ENCODE measurements at regions not wholly inside any gene's neighbourhood (a gene's known extent, or its start where the extent isn't known, plus 50 kb on each side); places are given as distances from the start of the nearest gene placed in this dataset.
"Not testable (repeated sequence)": the region's sequence is repeated elsewhere in the genome, so short reads cannot be mapped to it uniquely, and the experiment has no call there.

DNA sequence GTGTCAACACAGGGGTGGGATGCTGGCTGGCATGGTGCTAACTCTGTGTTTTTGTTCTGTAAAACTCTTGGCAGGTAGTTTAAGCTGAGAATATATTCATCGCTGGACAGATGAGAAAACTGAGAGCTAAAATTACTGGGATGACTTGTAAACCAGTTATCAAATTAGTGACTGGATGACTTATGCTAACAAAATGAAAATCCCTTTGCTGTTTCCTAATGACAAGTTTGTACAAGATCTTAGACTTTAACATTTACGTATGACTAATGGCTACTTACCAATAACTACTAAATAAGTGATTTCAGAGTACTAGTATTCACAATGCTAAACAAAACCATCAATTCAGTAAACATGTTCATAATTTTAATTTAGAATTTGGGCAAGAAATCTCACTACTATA, 854.8 kb upstream of the ARRDC3 start:
- no peak for DNase-seq

GRCh38 chr5:92222449-92222848, 839.3 kb upstream of the ARRDC3 start:
- DNase-seq: no peak

DNA sequence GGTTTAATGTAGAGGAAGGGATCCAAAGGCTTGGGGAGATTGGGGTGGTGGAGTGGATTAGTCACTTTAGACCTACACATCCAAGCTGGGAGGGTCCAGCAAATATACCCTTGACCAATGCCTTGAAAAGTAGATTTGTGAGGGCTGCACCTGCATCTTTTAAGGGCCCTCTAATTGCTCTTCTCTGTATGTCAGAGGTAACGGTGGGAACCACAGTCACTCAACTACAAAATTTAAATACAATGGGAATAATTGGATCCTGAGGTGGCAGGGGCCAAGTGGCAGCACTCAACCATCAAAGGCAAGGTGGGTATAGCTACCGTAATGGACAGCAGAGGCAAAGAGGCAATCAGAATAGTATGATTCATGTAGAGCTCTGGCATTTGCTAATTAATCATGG, 833.7 kb upstream of the ARRDC3 start:
- DNase-seq: not testable (repeated sequence)

GRCh38 chr5:92215116-92215515, 832.0 kb upstream of the ARRDC3 start:
- no peak for DNase-seq

- DNase-seq: no peak
These were observed 825.1 kb upstream of the ARRDC3 start for GRCh38 chr5:92208265-92208664.

GRCh38 chr5:92207151-92207550, 824.0 kb upstream of the ARRDC3 start:
- DNase-seq: no peak

GRCh38 chr5:92206681-92207080, 823.6 kb upstream of the ARRDC3 start:
- no peak for DNase-seq

DNA sequence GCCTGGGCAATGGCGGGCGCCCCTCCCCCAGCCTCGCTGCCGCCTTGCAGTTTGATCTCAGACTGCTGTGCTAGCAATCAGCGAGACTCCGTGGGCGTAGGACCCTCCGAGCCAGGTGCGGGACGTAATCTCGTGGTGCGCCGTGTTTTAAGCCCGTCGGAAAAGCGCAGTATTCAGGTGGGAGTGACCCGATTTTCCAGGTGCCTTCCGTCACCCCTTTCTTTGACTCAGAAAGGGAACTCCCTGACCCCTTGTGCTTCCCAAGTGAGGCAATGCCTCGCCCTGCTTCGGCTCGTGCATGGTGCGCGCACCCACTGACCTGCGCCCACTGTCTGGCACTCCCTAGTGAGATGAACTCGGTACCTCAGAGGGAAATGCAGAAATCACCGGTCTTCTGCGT, 815.9 kb upstream of the ARRDC3 start:
- not testable (repeated sequence) for DNase-seq

- DNase-seq: no peak
These were observed 798.5 kb upstream of the ARRDC3 start for GRCh38 chr5:92181656-92182055.

DNA sequence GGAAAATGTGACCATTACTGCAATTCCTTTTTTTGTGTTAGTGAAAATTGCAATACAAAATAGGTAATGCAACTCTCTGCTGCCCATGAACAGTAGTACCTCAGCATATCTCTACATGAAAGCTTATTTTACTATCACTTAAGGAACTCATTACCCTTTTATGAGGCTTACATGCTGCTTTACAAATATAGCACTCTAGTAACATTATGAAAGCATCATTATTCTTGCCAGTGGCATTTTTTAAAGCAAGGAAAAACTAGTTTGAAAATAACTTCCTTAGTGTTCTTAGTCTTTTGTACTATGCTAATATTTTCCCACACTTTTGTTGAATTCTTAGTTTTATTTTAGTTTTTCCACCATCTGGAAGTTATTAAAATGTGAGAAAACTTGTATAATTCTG, 797.3 kb upstream of the ARRDC3 start:
- no peak for DNase-seq

- DNase-seq: no peak
These were observed 796.5 kb upstream of the ARRDC3 start for GRCh38 chr5:92179651-92180050.

DNA sequence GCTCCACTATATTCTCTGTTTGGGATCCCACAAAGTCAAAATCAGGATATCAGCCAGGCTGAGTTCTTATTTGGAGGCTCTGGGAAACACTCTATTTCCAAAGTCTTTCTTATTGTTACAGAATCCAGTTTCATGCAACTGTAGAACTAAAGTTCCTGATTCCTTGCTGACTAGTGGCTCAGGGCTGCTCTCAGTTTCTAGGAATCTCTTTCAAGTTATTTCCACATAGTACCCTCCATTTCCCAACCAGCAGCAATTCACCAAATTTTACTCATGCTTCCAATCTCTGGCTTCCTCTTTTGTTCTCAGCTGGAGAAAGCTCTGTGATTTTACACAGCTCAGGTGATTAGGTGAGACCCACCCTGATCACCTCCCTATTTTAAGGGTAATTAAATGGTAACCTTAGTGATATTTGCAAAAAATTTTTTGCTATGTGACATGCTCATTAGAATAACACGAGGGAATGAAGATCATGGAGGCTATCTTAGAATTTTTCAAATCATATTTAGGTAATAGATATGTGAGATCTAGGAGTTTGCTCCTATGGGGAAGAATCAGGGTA, 794.9 kb upstream of the ARRDC3 start:
- DNase-seq: peak in 1 of 2 donors; percentile 5

- DNase-seq: no peak
These were observed 780.8 kb upstream of the ARRDC3 start for GRCh38 chr5:92163906-92164305.

DNA sequence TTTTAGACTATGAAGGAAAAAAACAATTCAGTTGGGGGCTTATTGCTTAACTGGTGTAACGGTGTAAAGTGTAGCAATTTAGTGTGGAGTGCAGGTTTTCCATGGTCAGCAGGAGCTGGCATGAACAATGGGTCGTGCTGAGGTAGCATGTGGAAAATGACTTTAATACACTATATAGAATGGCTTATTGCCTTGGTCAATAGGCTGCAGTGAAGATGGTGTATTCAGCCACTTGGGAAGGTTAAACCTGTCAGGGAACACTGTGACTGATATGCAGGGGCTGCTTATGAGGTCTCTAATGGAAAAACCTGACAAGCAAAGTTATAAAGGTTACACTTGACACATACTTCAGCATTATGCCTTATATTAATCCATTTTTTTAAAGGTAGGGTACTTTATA, 764.7 kb upstream of the ARRDC3 start:
- no peak for DNase-seq

DNA sequence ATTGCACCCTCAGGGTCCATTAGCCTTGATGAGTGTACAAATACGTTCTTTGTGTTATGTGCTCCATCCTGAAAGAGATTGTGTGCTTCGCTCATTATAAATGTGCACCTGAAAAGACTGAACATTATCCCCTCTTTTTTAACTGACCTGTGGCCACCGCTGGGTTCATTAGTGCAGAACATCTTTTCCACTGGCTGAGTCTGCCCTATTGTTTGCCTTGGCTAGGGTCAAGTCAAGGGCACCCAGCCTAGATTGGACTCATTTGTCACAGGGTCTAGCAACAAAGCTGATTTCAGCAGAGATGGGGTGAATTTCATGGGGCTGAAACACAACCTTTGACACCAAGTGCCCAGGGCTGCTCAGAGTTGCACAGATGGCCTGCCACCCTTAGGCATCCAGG, 764.1 kb upstream of the ARRDC3 start:
- no peak for DNase-seq

DNA sequence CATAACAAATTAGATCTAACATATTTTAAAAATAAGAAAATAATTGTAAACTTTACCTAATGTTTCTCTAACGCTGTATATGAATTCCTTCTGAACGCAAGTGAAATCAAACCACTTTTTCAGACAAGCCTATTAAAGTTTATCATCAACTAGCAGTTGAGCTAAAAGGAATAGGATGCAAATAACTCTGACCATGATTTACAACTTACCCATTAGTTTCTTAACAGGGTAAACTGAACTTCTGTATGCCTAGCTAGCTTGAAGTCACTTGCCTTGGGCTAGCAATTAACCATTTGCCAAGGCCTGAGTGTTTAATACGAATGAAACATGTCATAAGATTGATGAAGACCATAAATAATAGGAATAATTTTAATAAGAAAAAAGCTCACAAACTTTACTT, 762.7 kb upstream of the ARRDC3 start:
- no peak for DNase-seq

GRCh38 chr5:92144824-92145223, 761.7 kb upstream of the ARRDC3 start:
- no peak for DNase-seq

- DNase-seq: not testable (repeated sequence)
These were observed 749.3 kb upstream of the ARRDC3 start for GRCh38 chr5:92132294-92132908.

DNA sequence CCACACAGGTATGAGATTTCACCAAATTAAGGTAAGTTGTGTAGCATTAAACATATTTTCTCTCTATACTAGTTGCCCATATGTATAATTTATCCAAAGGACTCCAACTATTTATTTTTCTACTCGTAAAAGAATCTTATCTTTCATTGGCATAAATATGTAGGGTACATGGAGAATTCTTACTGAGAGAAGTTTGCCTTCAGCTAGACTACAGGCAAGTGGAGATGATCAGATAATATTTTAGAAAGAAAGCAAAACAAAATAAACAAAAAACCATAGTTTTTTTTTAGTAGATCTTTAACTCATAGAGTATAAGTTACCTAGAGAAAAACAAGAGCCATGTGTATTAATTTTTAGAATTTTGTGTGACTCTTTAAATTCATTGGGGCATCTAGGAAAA, 743.1 kb upstream of the ARRDC3 start:
- no peak for DNase-seq

GRCh38 chr5:92119110-92119509, 736.0 kb upstream of the ARRDC3 start:
- no peak for DNase-seq

DNA sequence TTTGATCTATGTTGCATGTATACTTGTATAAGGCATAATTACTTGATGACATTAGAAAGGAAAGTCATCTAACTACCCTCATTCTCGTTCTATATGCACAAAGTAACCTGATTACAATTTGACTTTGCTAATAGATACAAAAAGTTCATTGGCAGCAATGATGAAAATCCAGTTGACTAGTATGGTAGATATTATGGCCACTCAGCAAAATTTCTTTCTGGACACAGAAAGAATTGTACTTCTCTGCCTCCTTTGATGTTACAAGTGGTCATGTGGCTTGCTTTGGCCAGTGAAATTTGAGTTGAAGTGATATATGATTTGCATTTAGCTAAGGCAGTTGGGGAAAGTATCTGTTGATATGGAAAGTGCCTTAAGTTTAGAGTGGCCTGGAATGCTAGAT, 723.7 kb upstream of the ARRDC3 start:
- DNase-seq: no peak

- DNase-seq: no peak
These were observed 721.0 kb upstream of the ARRDC3 start for GRCh38 chr5:92104126-92104525.

DNA sequence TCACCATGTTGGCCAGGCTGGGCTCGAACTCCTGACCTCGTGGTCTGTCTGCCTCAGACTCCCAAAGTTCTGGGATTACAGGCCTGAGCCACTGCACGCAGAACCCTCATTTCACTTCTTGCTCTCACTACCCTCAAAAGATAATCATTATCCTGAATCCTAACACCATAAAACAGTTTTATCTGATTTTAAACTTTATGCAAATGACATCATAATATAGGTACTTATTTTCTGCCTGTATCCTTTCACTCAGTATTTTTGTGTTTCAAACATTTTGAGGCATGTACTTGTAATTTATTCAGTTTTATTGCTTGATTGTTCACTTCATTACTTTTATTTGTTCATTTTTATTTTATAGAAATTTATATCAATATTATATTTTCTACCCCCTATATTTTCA, 719.2 kb upstream of the ARRDC3 start:
- DNase-seq: no peak

- no peak for DNase-seq
These were observed 709.1 kb upstream of the ARRDC3 start for GRCh38 chr5:92092239-92092638.

Measured in inflammatory macrophage (primary cell).